ENCODE measurements at regions not wholly inside any gene's neighbourhood (a gene's known extent, or its start where the extent isn't known, plus 50 kb on each side); places are given as distances from the start of the nearest gene placed in this dataset.
A peak's percentile ranks its signal among the peaks of the same experiment; 100 is the strongest.

- TF ChIP-seq HHEX (CRISPR knock-in tag; IDR thresholded peaks at IDR 0.05), result no peak
- TF ChIP-seq SSRP1 (CRISPR knock-in tag; IDR thresholded peaks at IDR 0.05), result no peak
- TF ChIP-seq ZNF710 (CRISPR knock-in tag; IDR thresholded peaks at IDR 0.05; ENCODE audit: borderline replicate concordance), result no peak
- TF ChIP-seq YY1 (IDR thresholded peaks at IDR 0.05; ENCODE audit: insufficient read depth, insufficient replicate concordance, low read depth, low read length), result no peak
- no peak for TF ChIP-seq REXO4 (CRISPR knock-in tag; IDR thresholded peaks at IDR 0.05; ENCODE audit: borderline replicate concordance)
- no peak for TF ChIP-seq ZFP36L1 (CRISPR knock-in tag; IDR thresholded peaks at IDR 0.05)
- TF ChIP-seq ZNF318 (CRISPR knock-in tag; IDR thresholded peaks at IDR 0.05), result no peak
- no peak for TF ChIP-seq ZNF577 (CRISPR knock-in tag; IDR thresholded peaks at IDR 0.05; ENCODE audit: borderline replicate concordance, low read depth)
- TF ChIP-seq PCBP2 (optimal IDR thresholded peaks at IDR 0.05; ENCODE audit: low read depth, low read length, poor library complexity, severe bottlenecking), result no peak
- 0 out of 2 replicates have a peak, but pooled peaks have one; percentile 59 for TF ChIP-seq MEF2D (CRISPR knock-in tag; IDR thresholded peaks at IDR 0.05)
- TF ChIP-seq, protein P1, sequence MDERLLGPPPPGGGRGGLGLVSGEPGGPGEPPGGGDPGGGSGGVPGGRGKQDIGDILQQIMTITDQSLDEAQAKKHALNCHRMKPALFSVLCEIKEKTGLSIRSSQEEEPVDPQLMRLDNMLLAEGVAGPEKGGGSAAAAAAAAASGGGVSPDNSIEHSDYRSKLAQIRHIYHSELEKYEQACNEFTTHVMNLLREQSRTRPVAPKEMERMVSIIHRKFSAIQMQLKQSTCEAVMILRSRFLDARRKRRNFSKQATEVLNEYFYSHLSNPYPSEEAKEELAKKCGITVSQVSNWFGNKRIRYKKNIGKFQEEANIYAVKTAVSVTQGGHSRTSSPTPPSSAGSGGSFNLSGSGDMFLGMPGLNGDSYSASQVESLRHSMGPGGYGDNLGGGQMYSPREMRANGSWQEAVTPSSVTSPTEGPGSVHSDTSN (CRISPR knock-in tag; IDR thresholded peaks at IDR 0.05), result no peak
- no peak for TF ChIP-seq TBX3 (IDR thresholded peaks at IDR 0.05; ENCODE audit: borderline replicate concordance)
- 0 out of 2 replicates have a peak, but pooled peaks have one; percentile 16 for TF ChIP-seq NFKB2 (CRISPR knock-in tag; IDR thresholded peaks at IDR 0.05; ENCODE audit: borderline replicate concordance)
- TF ChIP-seq NCOA2 (CRISPR knock-in tag; IDR thresholded peaks at IDR 0.05), result no peak
- TF ChIP-seq, protein P2, sequence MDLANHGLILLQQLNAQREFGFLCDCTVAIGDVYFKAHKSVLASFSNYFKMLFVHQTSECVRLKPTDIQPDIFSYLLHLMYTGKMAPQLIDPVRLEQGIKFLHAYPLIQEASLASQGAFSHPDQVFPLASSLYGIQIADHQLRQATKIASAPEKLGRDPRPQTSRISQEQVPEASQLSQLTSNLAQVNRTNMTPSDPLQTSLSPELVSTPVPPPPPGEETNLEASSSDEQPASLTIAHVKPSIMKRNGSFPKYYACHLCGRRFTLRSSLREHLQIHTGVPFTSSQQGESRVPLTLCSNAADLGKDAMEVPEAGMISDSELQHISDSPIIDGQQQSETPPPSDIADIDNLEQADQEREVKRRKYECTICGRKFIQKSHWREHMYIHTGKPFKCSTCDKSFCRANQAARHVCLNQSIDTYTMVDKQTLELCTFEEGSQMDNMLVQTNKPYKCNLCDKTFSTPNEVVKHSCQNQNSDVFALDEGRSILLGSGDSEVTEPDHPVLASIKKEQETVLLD (CRISPR knock-in tag; IDR thresholded peaks at IDR 0.05; ENCODE audit: low read depth), result no peak
- TF ChIP-seq ZNF562 (CRISPR knock-in tag; IDR thresholded peaks at IDR 0.05; ENCODE audit: borderline replicate concordance), result no peak
- no peak for TF ChIP-seq U2AF1 (optimal IDR thresholded peaks at IDR 0.05; ENCODE audit: low read depth, low read length)
Observed at GRCh38 chr22:48700566-48701295, 1126.9 kb downstream of the BRD1 start (continued).

Measured in HepG2 (cell line).